ENCODE measurements at regions not wholly inside any gene's neighbourhood (a gene's known extent, or its start where the extent isn't known, plus 50 kb on each side); places are given as distances from the start of the nearest gene placed in this dataset.

DNA sequence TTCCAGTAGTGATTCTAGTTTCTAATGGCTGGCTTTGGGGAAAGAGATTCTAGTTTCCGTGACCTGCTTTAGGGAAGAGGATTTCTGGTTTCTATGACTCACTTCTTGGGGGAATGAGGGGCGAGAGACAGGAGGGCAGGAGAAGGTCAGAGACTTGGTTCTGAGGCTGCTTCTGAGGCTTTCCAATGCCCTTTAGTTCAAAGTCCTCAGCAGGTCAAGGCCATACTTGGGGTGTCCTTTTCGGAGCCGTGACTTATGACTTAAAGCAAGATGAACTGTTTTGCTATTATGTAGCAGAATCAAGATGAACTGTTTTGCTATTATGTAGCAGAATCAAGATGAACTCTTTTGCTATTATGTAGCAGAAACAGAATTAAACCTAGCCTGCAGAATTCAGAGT lies 52.2 kb upstream of the TLR3 start:
- H3K4me3 ChIP-seq = no peak overlapping the region
- H3K4me1 ChIP-seq = peaks cover 14% of the 10 kb centered on the region
- no peaks in the 10 kb centered on the region for H3K36me3 ChIP-seq (replicated peaks)
- no peak for DNase-seq (ENCODE audit: low spot score in 2 of 2)
- no peaks in the 10 kb centered on the region for H3K27me3 ChIP-seq (ENCODE audit: low read depth)
- in situ Hi-C loops (cut with MboI; ENCODE audit: low sequenced_read_pairs) = no loop called here
- no peaks in the 10 kb centered on the region for H3K9me3 ChIP-seq

DNA sequence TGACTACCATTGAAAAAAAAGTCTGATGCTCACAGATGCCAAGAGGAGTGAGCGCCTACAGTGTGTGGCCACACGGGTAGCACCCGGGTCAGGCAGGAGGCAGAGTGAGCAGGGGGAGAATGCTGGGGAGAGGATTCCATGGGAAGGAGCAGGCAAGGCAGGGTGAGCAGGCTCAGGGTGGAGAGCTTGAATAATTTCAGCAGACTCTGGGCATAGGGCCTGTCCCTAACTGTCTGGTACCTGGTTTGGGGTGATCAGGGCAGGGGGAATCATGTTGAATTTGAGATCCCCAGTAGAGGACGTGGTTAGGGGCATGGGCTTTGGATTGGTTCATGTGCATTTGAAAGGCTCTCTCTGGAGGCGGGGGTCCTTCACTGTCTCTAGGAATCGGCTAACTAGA lies 51.2 kb upstream of the TLR3 start:
- DNase-seq (ENCODE audit: low spot score in 2 of 2) = no peak
- in situ Hi-C loops (cut with MboI; ENCODE audit: low sequenced_read_pairs) = no loop called here
- H3K27me3 ChIP-seq (ENCODE audit: low read depth) = no peaks in the 10 kb centered on the region

DNA sequence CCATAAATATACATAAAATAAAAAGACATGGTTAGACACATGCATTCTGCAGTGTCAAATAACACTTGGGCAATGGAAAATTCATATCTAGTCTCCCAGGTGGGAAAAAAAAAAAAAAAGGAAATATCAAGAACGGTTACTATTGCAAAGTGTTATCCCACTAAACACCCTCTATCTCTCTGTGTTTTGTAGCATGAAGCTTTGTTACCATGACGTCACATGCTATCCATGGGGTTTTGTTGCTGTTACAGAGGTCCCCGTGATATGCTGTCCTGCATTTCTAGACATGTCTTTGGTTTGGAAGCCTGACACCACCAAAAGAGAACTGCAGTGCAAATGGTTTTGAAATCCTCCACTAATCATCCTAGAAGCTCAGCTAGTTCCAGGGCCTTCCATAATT lies 50.7 kb upstream of the TLR3 start:
- H3K27me3 ChIP-seq (ENCODE audit: low read depth) = no peaks in the 10 kb centered on the region
- no peaks in the 10 kb centered on the region for H3K36me3 ChIP-seq (replicated peaks)
- in situ Hi-C loops (cut with MboI; ENCODE audit: low sequenced_read_pairs) = no loop called here
- H3K9me3 ChIP-seq = no peaks in the 10 kb centered on the region
- DNase-seq (ENCODE audit: low spot score in 2 of 2) = no peak
- no peak overlapping the region for H3K4me3 ChIP-seq
- peaks cover 13% of the 10 kb centered on the region for H3K4me1 ChIP-seq

More for the DNA sequence above, 51.2 kb upstream of the TLR3 start:
- no peak overlapping the region for H3K4me3 ChIP-seq
- no peaks in the 10 kb centered on the region for H3K36me3 ChIP-seq (replicated peaks)
- no peaks in the 10 kb centered on the region for H3K9me3 ChIP-seq
- peaks cover 14% of the 10 kb centered on the region for H3K4me1 ChIP-seq

DNA sequence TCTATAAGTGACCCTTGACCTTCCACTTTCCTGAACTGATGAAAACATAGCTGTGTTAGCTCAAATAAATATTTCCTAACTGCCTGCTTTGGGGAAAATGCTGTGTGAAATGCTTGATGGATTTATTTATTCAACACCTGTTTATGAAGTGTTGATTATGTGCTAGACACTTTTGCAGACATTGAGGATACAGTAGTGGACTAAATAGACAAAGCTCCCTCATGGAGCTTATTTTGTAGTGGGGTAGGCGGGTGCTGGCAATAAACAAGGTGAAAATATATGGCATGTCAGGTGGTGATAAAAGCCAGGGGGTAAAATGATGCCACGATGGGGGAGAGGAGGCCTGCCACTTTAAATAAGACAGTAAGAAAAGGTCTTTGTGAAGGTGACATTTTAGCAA lies 50.2 kb upstream of the TLR3 start:
- no peak for DNase-seq (ENCODE audit: low spot score in 2 of 2)

More for the DNA sequence above, 50.2 kb upstream of the TLR3 start:
- Histone ChIP-seq H3K4me3 (no peak overlapping the region), H3K9me3 (no peaks in the 10 kb centered on the region), H3K27me3 (ENCODE audit: low read depth) (no peaks in the 10 kb centered on the region), H3K36me3 (replicated peaks) (no peaks in the 10 kb centered on the region), H3K4me1 (peaks cover 8% of the 10 kb centered on the region)
- in situ Hi-C loops (cut with MboI; ENCODE audit: low sequenced_read_pairs) = no loop called here
